Thoracic aorta (tissue), 2 donors: ENCODE measurements at regions not wholly inside any gene's neighbourhood (a gene's known extent, or its start where the extent isn't known, plus 50 kb on each side); places are given as distances from the start of the nearest gene placed in this dataset.

Source experiments
- ATAC-seq: fragments of 150-250 bp; one replicate; pipeline ENCODE4 v1.8.0; 2017; ENCODE audit warnings: low read depth; ENCODE audit not compliant: insufficient number of reproducible peaks, low FRiP score
- DNase-seq: peaks from one replicate; pipeline ENCODE4 v3.0.0-alpha.2; 2020; ENCODE audit warnings: low spot score
- H3K27ac ChIP-seq, 2 donors: fragments of 200-600 bp; sonication (generic); 1 replicate in 1 of 2; 2 replicates in 1 of 2; pipeline ENCODE4 v1.5.1; 2016; ENCODE audit warnings: mild to moderate bottlenecking in 2 of 2, moderate library complexity in 2 of 2
- H3K27me3 ChIP-seq: fragments of 200-600 bp; sonication (generic); replicated peaks from 2 replicates; pipeline ENCODE4 v1.6.0; 2016; ENCODE audit warnings: mild to moderate bottlenecking; ENCODE audit not compliant: insufficient read depth
- H3K36me3 ChIP-seq: fragments of 200-600 bp; sonication (generic); one replicate; pipeline ENCODE4 v1.5.1; 2016
- H3K4me1 ChIP-seq, 2 donors: fragments of 200-600 bp; sonication (generic); 1 replicate in 1 of 2; 2 replicates in 1 of 2; pipeline versions ENCODE4 v1.5.1 to v1.6.0; 2016; ENCODE audit warnings: low read depth in 2 of 2, mild to moderate bottlenecking in 1 of 2; ENCODE audit not compliant: control insufficient read depth in 1 of 2
- H3K4me3 ChIP-seq: fragments of 200-600 bp; sonication (generic); 2 replicates; pipeline ENCODE4 v1.5.1; 2016; ENCODE audit warnings: mild to moderate bottlenecking
- H3K9me3 ChIP-seq: fragments of 200-600 bp; sonication (generic); 2 replicates; pipeline ENCODE4 v1.5.1; 2016
- TF ChIP-seq, protein P1 (sequence below): fragments of 200-600 bp; sonication (generic); IDR thresholded peaks from one replicate; pipeline ENCODE4 v1.5.1; 2019; ENCODE audit warnings: antibody characterized with exemption

DNA sequence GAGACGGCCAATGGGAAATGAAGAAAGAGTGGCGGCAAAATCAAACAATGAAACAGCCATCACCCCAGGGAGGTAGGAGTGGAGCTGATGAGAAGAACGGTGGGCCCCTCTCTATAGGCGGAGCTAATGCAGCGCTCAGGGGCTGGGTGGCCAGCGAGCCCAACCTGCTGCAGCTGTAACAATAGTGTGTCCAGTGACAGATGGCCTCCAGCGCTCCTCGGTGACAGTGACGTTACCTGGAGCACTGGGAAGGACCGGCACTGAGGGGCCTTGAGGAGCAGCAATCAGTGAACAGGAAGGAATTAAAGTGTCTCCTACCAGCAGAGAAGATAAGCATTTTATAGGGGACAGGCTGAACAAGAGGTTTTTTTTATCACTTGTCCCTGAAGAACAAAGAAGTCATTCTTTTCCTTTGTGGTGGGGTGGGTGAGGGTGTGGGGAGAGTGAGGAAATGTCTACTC is 81.6 kb downstream of the FOXA2 start:
- ATAC-seq, result no peak
- H3K27me3 ChIP-seq, result no peaks in the 10 kb centered on the region
- H3K9me3 ChIP-seq, result no peaks in the 10 kb centered on the region
- H3K27ac ChIP-seq, result no peak overlapping the region
- H3K4me3 ChIP-seq, result no peak overlapping the region
- TF ChIP-seq, protein P1, sequence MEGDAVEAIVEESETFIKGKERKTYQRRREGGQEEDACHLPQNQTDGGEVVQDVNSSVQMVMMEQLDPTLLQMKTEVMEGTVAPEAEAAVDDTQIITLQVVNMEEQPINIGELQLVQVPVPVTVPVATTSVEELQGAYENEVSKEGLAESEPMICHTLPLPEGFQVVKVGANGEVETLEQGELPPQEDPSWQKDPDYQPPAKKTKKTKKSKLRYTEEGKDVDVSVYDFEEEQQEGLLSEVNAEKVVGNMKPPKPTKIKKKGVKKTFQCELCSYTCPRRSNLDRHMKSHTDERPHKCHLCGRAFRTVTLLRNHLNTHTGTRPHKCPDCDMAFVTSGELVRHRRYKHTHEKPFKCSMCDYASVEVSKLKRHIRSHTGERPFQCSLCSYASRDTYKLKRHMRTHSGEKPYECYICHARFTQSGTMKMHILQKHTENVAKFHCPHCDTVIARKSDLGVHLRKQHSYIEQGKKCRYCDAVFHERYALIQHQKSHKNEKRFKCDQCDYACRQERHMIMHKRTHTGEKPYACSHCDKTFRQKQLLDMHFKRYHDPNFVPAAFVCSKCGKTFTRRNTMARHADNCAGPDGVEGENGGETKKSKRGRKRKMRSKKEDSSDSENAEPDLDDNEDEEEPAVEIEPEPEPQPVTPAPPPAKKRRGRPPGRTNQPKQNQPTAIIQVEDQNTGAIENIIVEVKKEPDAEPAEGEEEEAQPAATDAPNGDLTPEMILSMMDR, result no peak
- no peaks in the 10 kb centered on the region for H3K36me3 ChIP-seq
- no peak for DNase-seq
- no peaks in the 10 kb centered on the region for H3K4me1 ChIP-seq

DNA sequence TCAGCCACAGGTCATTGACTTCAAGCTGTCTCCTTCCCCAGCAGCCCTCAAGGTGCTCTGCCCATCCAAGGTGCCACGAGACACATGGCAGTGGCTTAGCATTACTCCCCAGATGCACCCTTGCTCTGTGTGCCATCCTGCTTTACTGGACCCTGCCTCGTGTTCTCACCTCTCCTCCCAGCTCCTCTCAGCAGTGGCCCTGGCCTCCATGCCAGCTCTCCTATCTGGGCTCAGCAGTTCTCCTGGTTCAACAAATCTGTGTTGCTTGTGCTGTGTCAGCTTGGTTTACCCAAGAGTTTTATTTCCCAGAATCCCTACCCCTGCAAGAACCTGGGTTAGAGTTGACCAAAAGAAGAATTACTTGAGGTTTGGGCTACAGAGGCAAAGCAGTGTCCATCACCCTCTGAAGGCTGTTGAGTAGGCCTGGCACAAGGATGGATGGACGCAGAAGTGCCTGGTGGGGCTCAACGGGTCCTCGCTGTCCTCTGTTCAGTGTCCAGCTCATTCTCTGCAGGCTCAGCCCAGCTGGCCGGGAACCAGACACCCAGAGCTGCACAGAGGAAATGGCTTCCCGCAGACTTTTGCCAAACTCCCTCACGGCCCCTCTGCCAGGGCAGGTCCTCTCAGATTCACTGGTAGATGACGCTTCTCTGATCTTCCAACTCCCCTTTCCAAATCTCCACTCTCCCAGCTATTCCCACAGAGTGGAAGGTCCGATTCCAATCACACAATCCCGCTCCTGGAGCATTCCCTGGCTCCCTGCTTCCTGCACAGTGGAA is 82.6 kb downstream of the FOXA2 start:
- no peak overlapping the region for H3K27ac ChIP-seq
- H3K27me3 ChIP-seq, result no peaks in the 10 kb centered on the region
- no peak for ATAC-seq
- H3K4me3 ChIP-seq, result no peak overlapping the region
- DNase-seq, result no peak
- H3K36me3 ChIP-seq, result no peaks in the 10 kb centered on the region
- no peaks in the 10 kb centered on the region for H3K9me3 ChIP-seq
- TF ChIP-seq, protein P1, result no peak
- H3K4me1 ChIP-seq, result no peaks in the 10 kb centered on the region

DNA sequence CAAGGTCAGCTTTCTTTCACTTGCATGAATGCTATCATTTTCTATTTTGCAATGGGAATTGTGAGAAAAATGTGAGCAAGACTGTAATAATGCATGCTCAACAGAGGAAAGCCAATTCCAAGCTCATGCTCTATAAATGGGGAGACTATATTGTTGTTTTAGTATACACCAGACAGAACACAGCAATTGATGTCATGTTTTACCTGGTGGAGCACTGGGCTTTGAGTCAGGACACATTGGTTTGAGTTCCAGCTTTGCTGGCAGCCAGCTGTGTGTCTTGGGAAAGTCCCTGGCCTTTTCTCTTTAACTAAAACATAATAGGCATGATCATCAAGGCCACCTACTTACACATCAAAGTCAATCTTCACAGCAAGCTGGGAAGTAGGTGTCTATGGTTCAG is 83.3 kb downstream of the FOXA2 start:
- H3K36me3 ChIP-seq, result no peaks in the 10 kb centered on the region
- H3K27me3 ChIP-seq, result no peaks in the 10 kb centered on the region
- DNase-seq (no peak), ATAC-seq (no peak)
- H3K4me1 ChIP-seq, result no peaks in the 10 kb centered on the region
- H3K27ac ChIP-seq, result no peak overlapping the region
- no peak overlapping the region for H3K4me3 ChIP-seq
- TF ChIP-seq, protein P1, result no peak
- no peaks in the 10 kb centered on the region for H3K9me3 ChIP-seq

DNA sequence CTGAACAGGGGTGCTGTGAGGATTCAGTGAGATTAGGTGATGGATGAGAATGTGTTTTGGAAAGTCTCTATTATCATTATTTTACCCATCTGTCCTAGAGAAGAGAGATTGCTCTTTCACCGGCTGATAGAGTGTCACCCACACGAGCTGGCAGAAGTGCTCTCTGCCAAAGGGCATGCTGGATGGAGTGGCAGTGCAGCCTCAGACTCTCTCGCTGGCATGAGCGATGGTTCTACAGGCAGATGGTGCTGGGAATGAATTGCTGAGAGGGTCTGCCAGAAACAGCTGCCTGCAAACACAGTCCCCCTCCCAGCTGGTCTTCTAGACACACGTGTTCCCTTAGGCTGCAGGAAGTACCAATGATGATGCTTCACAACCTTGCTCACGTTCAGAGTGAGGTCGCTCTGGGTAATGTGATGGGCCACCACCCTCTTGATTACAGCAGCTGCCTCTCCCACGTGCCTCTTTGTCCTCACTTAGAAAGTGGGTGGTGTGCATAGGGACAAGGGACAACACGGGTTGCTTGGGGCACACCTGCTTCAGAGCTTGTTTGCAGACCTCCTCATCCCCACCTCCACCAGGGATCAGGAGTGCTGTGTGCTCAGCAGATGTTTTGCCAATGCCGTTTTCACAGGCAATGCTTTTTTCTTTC is 84.7 kb downstream of the FOXA2 start:
- Histone ChIP-seq H3K27me3 (no peaks in the 10 kb centered on the region), H3K4me3 (no peak overlapping the region), H3K27ac (no peak overlapping the region), H3K4me1 (no peaks in the 10 kb centered on the region), H3K9me3 (no peaks in the 10 kb centered on the region), H3K36me3 (no peaks in the 10 kb centered on the region)
- no peak for DNase-seq
- TF ChIP-seq, protein P1, result no peak
- ATAC-seq, result no peak

DNA sequence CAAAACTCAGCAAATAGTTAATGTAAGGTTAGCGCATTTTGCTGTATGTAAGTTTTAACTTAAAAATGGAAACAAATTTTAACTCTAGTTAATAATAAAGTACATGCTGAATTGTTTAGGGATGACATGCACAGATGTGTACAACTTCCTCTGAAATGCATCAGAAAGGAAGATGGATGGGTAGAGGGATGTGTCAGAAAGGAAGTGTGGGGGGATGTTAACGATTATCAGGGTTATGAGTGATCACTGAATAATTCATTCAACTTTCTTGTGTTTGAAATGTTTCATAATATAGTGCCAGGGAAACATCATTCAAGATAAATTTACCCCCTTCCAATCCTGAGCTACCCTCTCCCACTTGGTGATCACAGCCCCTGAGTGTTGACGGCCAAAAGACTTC is 87.6 kb downstream of the FOXA2 start:
- Histone ChIP-seq H3K27me3 (no peaks in the 10 kb centered on the region), H3K9me3 (no peaks in the 10 kb centered on the region), H3K36me3 (no peaks in the 10 kb centered on the region), H3K4me3 (no peak overlapping the region), H3K4me1 (no peaks in the 10 kb centered on the region), H3K27ac (no peak overlapping the region)
- TF ChIP-seq, protein P1, result no peak
- ATAC-seq, result no peak
- DNase-seq, result no peak
